ENCODE measurements at regions not wholly inside any gene's neighbourhood (a gene's known extent, or its start where the extent isn't known, plus 50 kb on each side); places are given as distances from the start of the nearest gene placed in this dataset.

- Histone ChIP-seq H3K27me3 (peaks cover 23% of the 10 kb centered on the region), H3K4me3 (no peak overlapping the region), H3K36me3 (no peaks in the 10 kb centered on the region), H3K27ac (no peak overlapping the region), H3K9me3 (no peaks in the 10 kb centered on the region), H3K4me1 (peaks cover 0 to 7% (median 0%) of the 10 kb centered on the region in 4 donors)
- in situ Hi-C loops (cut with MboI; ENCODE audit: low pct_ligation_motif_present in 1 of 4, low pct_unique_long_range_greater_than_20kb in 1 of 4, low sequenced_read_pairs in 3 of 4) (no loop called here), intact Hi-C loops (cut with DNase I; ENCODE audit: low total_unique reads) (no loop called here)
- 69% methylated on average over 4 of the region's 4 CpGs; no CpG with 5 or more reads in 1 of the 2 donors for WGBS, 2 donors (ENCODE audit: low coverage in 1 of 2)
- TF ChIP-seq POLR2AphosphoS5 (IDR thresholded peaks at IDR 0.05), result no peak
- peak; percentile 6 for DNase-seq
Observed at GRCh38 chr3:127411083-127411727, 123.4 kb upstream of the PRR20G start.

DNA sequence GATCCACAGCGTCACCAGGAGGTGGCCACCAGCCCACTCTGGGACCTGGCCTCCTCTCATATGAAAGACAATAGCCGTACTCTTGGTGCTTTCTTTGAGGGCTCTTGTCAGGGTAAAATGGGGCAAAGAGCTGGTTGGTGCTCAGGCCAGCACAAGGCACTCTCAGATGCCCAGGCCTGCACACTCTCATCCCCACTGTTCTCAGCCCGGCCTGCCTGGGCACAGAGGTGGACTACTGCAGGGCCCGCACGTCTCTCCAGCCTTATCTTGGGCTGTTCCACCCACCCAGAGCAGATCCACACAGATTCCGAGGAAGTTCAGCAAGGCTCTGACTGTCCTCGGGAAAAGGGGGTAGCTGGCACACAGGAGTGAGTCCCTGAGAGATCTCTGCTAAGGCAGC is 122.8 kb upstream of the PRR20G start:
- Histone ChIP-seq H3K27ac (no peak overlapping the region), H3K4me3 (no peak overlapping the region), H3K9me3 (no peaks in the 10 kb centered on the region), H3K36me3 (no peaks in the 10 kb centered on the region), H3K27me3 (peaks cover 18% of the 10 kb centered on the region), H3K4me1 (peaks cover 0 to 7% (median 0%) of the 10 kb centered on the region in 4 donors)
- DNase-seq, result no peak
- in situ Hi-C loops (cut with MboI; ENCODE audit: low pct_ligation_motif_present in 1 of 4, low pct_unique_long_range_greater_than_20kb in 1 of 4, low sequenced_read_pairs in 3 of 4) (no loop called here), intact Hi-C loops (cut with DNase I; ENCODE audit: low total_unique reads) (no loop called here)
- no peak for TF ChIP-seq POLR2A (IDR thresholded peaks at IDR 0.05)
- no peak for TF ChIP-seq POLR2AphosphoS5 (IDR thresholded peaks at IDR 0.05)
- TF ChIP-seq, protein P1, sequence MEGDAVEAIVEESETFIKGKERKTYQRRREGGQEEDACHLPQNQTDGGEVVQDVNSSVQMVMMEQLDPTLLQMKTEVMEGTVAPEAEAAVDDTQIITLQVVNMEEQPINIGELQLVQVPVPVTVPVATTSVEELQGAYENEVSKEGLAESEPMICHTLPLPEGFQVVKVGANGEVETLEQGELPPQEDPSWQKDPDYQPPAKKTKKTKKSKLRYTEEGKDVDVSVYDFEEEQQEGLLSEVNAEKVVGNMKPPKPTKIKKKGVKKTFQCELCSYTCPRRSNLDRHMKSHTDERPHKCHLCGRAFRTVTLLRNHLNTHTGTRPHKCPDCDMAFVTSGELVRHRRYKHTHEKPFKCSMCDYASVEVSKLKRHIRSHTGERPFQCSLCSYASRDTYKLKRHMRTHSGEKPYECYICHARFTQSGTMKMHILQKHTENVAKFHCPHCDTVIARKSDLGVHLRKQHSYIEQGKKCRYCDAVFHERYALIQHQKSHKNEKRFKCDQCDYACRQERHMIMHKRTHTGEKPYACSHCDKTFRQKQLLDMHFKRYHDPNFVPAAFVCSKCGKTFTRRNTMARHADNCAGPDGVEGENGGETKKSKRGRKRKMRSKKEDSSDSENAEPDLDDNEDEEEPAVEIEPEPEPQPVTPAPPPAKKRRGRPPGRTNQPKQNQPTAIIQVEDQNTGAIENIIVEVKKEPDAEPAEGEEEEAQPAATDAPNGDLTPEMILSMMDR (IDR thresholded peaks at IDR 0.05), result no peak
- no peak for TF ChIP-seq EP300 (IDR thresholded peaks at IDR 0.05; ENCODE audit: low read depth)
- 85% methylated on average over 7 of the region's 7 CpGs; no CpG with 5 or more reads in 1 of the 2 donors for WGBS, 2 donors (ENCODE audit: low coverage in 1 of 2)

DNA sequence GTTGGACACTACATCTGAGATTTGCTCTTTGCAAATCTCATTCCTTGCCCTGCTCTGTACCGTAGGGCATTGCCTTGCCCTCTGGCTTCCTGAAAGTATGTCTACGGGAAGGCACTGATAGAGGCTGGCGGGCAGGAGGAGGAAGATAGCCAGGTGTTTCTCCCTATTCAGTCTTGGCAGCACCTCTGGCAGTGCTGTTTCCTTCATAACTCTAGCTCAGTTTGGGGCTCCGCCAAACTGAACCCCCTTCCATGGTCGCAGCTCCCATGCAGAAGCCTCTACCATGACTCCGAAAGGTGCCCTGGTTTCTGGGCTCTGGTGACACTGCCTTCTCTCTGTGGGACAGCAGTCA is 122.3 kb upstream of the PRR20G start:
- no peak for DNase-seq
- H3K9me3 ChIP-seq, result no peaks in the 10 kb centered on the region
- intact Hi-C loops (cut with DNase I; ENCODE audit: low total_unique reads), result no loop called here
- no peak overlapping the region for H3K27ac ChIP-seq
- H3K4me1 ChIP-seq, result peaks cover 0 to 7% (median 0%) of the 10 kb centered on the region in 4 donors
- 88% methylated on average over 6 of the region's 6 CpGs; no CpG with 5 or more reads in 1 of the 2 donors for WGBS, 2 donors (ENCODE audit: low coverage in 1 of 2)
- no peak overlapping the region for H3K4me3 ChIP-seq
- no peaks in the 10 kb centered on the region for H3K36me3 ChIP-seq
- in situ Hi-C loops (cut with MboI; ENCODE audit: low pct_ligation_motif_present in 1 of 4, low pct_unique_long_range_greater_than_20kb in 1 of 4, low sequenced_read_pairs in 3 of 4), result no loop called here
- H3K27me3 ChIP-seq, result peaks cover 17% of the 10 kb centered on the region
- TF ChIP-seq, protein P1 (IDR thresholded peaks at IDR 0.05), result no peak
- TF ChIP-seq POLR2A (IDR thresholded peaks at IDR 0.05) (no peak), EP300 (IDR thresholded peaks at IDR 0.05; ENCODE audit: low read depth) (no peak)

DNA sequence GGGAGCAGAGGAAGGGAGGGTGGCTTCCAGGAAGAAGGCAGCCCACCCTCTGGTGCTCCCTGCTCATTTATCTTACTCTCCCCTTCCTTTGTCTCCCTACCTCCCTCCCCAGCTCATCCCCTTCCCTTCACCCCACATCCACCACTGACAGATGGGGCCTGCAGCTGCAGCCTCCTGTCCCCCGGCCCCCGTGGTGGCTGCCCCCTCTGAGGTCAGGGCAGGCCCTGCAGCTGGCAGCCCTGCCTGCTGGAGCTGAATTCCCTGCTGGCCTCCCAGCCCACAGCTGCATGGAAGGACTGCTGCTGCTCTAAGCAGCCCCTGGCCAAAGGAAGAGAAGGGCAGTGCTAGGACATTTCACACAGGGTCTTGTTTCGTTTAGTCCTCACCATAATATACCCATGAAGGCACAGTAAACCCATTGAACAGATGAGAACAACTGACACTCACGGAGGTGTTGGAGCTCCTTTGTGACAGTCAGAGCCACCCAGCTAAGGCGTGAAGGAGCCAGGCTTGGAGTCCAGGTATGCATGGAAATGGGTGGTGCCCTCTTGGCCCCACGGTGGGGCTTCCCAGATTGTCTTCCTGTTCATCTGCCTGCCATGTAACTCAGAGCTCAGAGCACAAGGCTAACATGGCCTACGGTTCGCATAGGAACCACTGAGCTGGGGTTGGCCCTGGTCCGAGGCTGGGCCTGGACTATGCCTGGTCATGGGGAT is 121.7 kb upstream of the PRR20G start:
- Histone ChIP-seq H3K4me1 (peaks cover 0 to 7% (median 0%) of the 10 kb centered on the region in 4 donors), H3K4me3 (no peak overlapping the region), H3K9me3 (no peaks in the 10 kb centered on the region), H3K27me3 (peaks cover 16% of the 10 kb centered on the region), H3K36me3 (no peaks in the 10 kb centered on the region), H3K27ac (no peak overlapping the region)
- 70% methylated on average over 9 of the region's 9 CpGs; no CpG with 5 or more reads in 1 of the 2 donors for WGBS, 2 donors (ENCODE audit: low coverage in 1 of 2)
- in situ Hi-C loops (cut with MboI; ENCODE audit: low pct_ligation_motif_present in 1 of 4, low pct_unique_long_range_greater_than_20kb in 1 of 4, low sequenced_read_pairs in 3 of 4) (no loop called here), intact Hi-C loops (cut with DNase I; ENCODE audit: low total_unique reads) (no loop called here)
- no peak for TF ChIP-seq EP300 (IDR thresholded peaks at IDR 0.05; ENCODE audit: low read depth)
- TF ChIP-seq POLR2A (IDR thresholded peaks at IDR 0.05), result no peak
- TF ChIP-seq, protein P1 (IDR thresholded peaks at IDR 0.05), result no peak
- TF ChIP-seq POLR2AphosphoS5 (IDR thresholded peaks at IDR 0.05), result no peak
- no peak for DNase-seq
